Uterus (tissue), 2 donors: ENCODE measurements at regions not wholly inside any gene's neighbourhood (a gene's known extent, or its start where the extent isn't known, plus 50 kb on each side); places are given as distances from the start of the nearest gene placed in this dataset.

ENCODE experiments used
- POLR2A ChIP-seq, 2 donors: fragments of 450-650 bp; IDR thresholded peaks; one replicate each; pipeline ENCODE4 v1.6.1; 2016; ENCODE audit warnings: antibody characterized with exemption in 2 of 2, mild to moderate bottlenecking in 1 of 2, moderate library complexity in 1 of 2
- TF ChIP-seq, protein P1 (sequence below), 4 experiments: fragments of 200-600 bp in 2 of 4; fragments of 450-650 bp in 2 of 4; sonication (generic) in 2 of 4; IDR thresholded peaks; one replicate each; pipeline ENCODE4 v1.5.1; 2016 to 2019; ENCODE audit warnings: antibody characterized with exemption in 4 of 4, mild to moderate bottlenecking in 2 of 4, moderate library complexity in 1 of 4

DNA sequence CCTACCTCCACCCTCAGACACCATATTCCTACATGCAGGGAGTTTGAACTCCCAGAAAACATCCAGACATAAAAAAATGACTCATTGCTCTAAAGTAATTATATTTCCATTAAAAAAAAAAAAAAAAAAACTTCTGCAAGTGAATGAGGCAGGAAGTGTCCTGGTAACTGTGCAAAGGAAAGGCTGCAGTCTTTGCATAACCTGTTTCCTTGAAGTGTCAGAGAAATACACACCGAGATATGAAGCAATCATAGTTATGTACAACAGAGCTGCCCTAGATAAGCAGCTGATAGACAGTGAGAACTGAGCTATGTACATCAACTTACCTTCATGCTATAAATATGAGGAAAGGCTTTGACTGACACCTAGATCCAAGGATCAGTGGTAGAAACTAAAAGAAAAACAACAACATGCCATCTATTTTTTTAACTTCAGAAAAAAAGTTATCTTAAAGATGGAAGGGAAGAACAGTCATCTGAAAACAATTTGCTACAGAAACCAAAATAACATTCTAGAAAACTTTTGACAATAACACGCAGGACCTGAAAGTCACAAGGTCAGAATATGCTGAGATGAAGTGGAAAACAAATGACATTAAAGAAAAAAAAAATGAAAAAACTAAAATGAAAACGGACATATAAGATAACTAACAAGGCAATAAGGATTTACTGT, 263.2 kb downstream of the SEC23A start:
- TF ChIP-seq, protein P1, sequence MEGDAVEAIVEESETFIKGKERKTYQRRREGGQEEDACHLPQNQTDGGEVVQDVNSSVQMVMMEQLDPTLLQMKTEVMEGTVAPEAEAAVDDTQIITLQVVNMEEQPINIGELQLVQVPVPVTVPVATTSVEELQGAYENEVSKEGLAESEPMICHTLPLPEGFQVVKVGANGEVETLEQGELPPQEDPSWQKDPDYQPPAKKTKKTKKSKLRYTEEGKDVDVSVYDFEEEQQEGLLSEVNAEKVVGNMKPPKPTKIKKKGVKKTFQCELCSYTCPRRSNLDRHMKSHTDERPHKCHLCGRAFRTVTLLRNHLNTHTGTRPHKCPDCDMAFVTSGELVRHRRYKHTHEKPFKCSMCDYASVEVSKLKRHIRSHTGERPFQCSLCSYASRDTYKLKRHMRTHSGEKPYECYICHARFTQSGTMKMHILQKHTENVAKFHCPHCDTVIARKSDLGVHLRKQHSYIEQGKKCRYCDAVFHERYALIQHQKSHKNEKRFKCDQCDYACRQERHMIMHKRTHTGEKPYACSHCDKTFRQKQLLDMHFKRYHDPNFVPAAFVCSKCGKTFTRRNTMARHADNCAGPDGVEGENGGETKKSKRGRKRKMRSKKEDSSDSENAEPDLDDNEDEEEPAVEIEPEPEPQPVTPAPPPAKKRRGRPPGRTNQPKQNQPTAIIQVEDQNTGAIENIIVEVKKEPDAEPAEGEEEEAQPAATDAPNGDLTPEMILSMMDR (IDR thresholded peaks at IDR 0.05): no peak
- TF ChIP-seq POLR2A (IDR thresholded peaks at IDR 0.05): no peak
